Tibial artery (tissue), 4 donors: ENCODE measurements at regions not wholly inside any gene's neighbourhood (a gene's known extent, or its start where the extent isn't known, plus 50 kb on each side); places are given as distances from the start of the nearest gene placed in this dataset.

Source experiments
- DNase-seq, 2 donors: peaks; one replicate each; pipeline ENCODE4 v3.0.0-alpha.2; 2019
- H3K27ac ChIP-seq, 2 donors: fragments of 200-600 bp; sonication (generic) in 1 of 2; 1 replicate in 1 of 2; 2 replicates in 1 of 2; pipeline ENCODE4 v1.5.1; 2018 to 2019; ENCODE audit warnings: mild to moderate bottlenecking in 1 of 2
- H3K27me3 ChIP-seq, 2 donors: fragments of 200-600 bp; sonication (generic) in 1 of 2; one replicate each; pipeline versions ENCODE4 v1.5.1 to v1.6.0; 2016 to 2019
- H3K36me3 ChIP-seq, 3 donors: fragments of 200-600 bp; sonication (generic) in 2 of 3; one replicate each; pipeline ENCODE4 v1.5.1; 2016 to 2019; ENCODE audit warnings: mild to moderate bottlenecking in 2 of 3
- H3K4me1 ChIP-seq, 4 donors: fragments of 200-600 bp; sonication (generic) in 2 of 4; 1 replicate in 3 of 4; 2 replicates in 1 of 4; pipeline ENCODE4 v1.5.1; 2016 to 2019
- H3K4me3 ChIP-seq, 2 donors: fragments of 200-600 bp; sonication (generic) in 1 of 2; 1 replicate in 1 of 2; 2 replicates in 1 of 2; pipeline ENCODE4 v1.5.1; 2018 to 2019; ENCODE audit warnings: mild to moderate bottlenecking in 2 of 2
- H3K9me3 ChIP-seq, 3 donors: fragments of 200-600 bp; sonication (generic) in 1 of 3; one replicate each; pipeline ENCODE4 v1.5.1; 2016 to 2019
- CTCF ChIP-seq, 2 experiments: fragments of 200-600 bp in 1 of 2; fragments of 450-650 bp in 1 of 2; IDR thresholded peaks; one replicate each; pipeline ENCODE4 v1.5.1; 2017 to 2019; ENCODE audit warnings: antibody characterized with exemption in 2 of 2, mild to moderate bottlenecking in 1 of 2, moderate library complexity in 1 of 2
- intact Hi-C: fragments of 100-400 bp; cut with DNase I; formaldehyde crosslinking; loops from one replicate; pipeline ENCODE4 v1.15.0; 2023; ENCODE audit warnings: low total_unique reads

GRCh38 chr18:2180586-2180985 lies 390.7 kb downstream of the METTL4 start:
- Histone ChIP-seq H3K36me3 (no peaks in the 10 kb centered on the region), H3K27me3 (no peaks in the 10 kb centered on the region), H3K4me3 (no peak overlapping the region), H3K27ac (no peak overlapping the region), H3K9me3 (no peaks in the 10 kb centered on the region), H3K4me1 (no peaks in the 10 kb centered on the region)
- TF ChIP-seq CTCF (IDR thresholded peaks at IDR 0.05) = no peak
- no peak for DNase-seq
- intact Hi-C loops = no loop called here

- Histone ChIP-seq H3K4me1 (no peaks in the 10 kb centered on the region), H3K9me3 (no peaks in the 10 kb centered on the region), H3K27me3 (no peaks in the 10 kb centered on the region), H3K4me3 (no peak overlapping the region), H3K27ac (no peak overlapping the region), H3K36me3 (no peaks in the 10 kb centered on the region)
- no peak for TF ChIP-seq CTCF (IDR thresholded peaks at IDR 0.05)
- no peak for DNase-seq
- intact Hi-C loops = no loop called here
Measured at GRCh38 chr18:2183432-2183831, 387.9 kb downstream of the METTL4 start.

- H3K4me3 ChIP-seq = no peak overlapping the region
- no peak overlapping the region for H3K27ac ChIP-seq
- no peaks in the 10 kb centered on the region for H3K36me3 ChIP-seq
- intact Hi-C loops = no loop called here
- H3K27me3 ChIP-seq = no peaks in the 10 kb centered on the region
- no peak for TF ChIP-seq CTCF (IDR thresholded peaks at IDR 0.05)
- no peaks in the 10 kb centered on the region for H3K9me3 ChIP-seq
- H3K4me1 ChIP-seq = no peaks in the 10 kb centered on the region
- no peak for DNase-seq
Measured at GRCh38 chr18:2186967-2187366, 384.3 kb downstream of the METTL4 start.

- no peak overlapping the region for H3K27ac ChIP-seq
- no peaks in the 10 kb centered on the region for H3K27me3 ChIP-seq
- no peak overlapping the region for H3K4me3 ChIP-seq
- H3K9me3 ChIP-seq = no peaks in the 10 kb centered on the region
- H3K4me1 ChIP-seq = no peaks in the 10 kb centered on the region
- intact Hi-C loops = no loop called here
- DNase-seq = no peak
- no peaks in the 10 kb centered on the region for H3K36me3 ChIP-seq
- TF ChIP-seq CTCF (IDR thresholded peaks at IDR 0.05) = no peak
Measured at GRCh38 chr18:2188258-2188657, 383.0 kb downstream of the METTL4 start.

- Histone ChIP-seq H3K27ac (no peak overlapping the region), H3K9me3 (no peaks in the 10 kb centered on the region), H3K4me3 (no peak overlapping the region), H3K27me3 (no peaks in the 10 kb centered on the region), H3K4me1 (no peaks in the 10 kb centered on the region), H3K36me3 (no peaks in the 10 kb centered on the region)
- TF ChIP-seq CTCF (IDR thresholded peaks at IDR 0.05) = no peak
- no peak for DNase-seq
- intact Hi-C loops = no loop called here
Measured at GRCh38 chr18:2191180-2191790, 380.0 kb downstream of the METTL4 start.

GRCh38 chr18:2192562-2192961 lies 378.7 kb downstream of the METTL4 start:
- no peak for TF ChIP-seq CTCF (IDR thresholded peaks at IDR 0.05)
- Histone ChIP-seq H3K9me3 (no peaks in the 10 kb centered on the region), H3K4me1 (no peaks in the 10 kb centered on the region), H3K36me3 (no peaks in the 10 kb centered on the region), H3K27me3 (no peaks in the 10 kb centered on the region), H3K4me3 (no peak overlapping the region), H3K27ac (no peak overlapping the region)
- no peak for DNase-seq
- intact Hi-C loops = no loop called here
